Right lobe of liver (tissue), 4 donors: ENCODE measurements at regions not wholly inside any gene's neighbourhood (a gene's known extent, or its start where the extent isn't known, plus 50 kb on each side); places are given as distances from the start of the nearest gene placed in this dataset.

ENCODE experiments used
- POLR2A ChIP-seq: fragments of 450-650 bp; IDR thresholded peaks from one replicate; pipeline ENCODE4 v1.6.1; 2017; ENCODE audit warnings: antibody characterized with exemption, mild to moderate bottlenecking
- TF ChIP-seq, protein P1 (sequence below), 4 donors: fragments of 200-600 bp in 3 of 4; fragments of 450-650 bp in 1 of 4; IDR thresholded peaks; one replicate each; pipeline versions ENCODE4 v1.5.1 to v1.8.0; 2016 to 2022; ENCODE audit warnings: antibody characterized with exemption in 4 of 4, mild to moderate bottlenecking in 2 of 4
- donor health status: DM: no; HTN: no; CAD: no.
- donor health status: DM: no; HTN: no; CAD: no.
- donor health status: DM: no; HTN: yes; CAD: no.

DNA sequence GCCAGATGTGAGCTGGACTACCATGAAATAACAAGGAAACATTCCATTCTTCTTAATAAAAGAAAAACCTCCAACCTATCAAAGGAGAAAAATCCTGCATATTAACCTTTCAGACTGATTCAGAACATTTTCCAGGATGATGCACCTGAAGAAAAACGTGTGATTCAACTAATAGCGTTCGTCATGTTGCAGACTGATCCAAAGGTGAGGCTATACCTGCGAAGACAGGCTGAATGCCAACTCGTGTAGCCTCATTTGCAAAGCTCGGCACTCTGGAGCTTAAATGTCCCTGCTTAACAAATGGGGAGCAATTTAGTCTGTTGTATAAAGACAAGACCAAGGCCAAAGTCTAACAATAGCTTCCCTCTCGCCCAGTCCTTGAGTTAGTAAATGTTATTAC, 172.0 kb upstream of the NOCT start:
- TF ChIP-seq, protein P1, sequence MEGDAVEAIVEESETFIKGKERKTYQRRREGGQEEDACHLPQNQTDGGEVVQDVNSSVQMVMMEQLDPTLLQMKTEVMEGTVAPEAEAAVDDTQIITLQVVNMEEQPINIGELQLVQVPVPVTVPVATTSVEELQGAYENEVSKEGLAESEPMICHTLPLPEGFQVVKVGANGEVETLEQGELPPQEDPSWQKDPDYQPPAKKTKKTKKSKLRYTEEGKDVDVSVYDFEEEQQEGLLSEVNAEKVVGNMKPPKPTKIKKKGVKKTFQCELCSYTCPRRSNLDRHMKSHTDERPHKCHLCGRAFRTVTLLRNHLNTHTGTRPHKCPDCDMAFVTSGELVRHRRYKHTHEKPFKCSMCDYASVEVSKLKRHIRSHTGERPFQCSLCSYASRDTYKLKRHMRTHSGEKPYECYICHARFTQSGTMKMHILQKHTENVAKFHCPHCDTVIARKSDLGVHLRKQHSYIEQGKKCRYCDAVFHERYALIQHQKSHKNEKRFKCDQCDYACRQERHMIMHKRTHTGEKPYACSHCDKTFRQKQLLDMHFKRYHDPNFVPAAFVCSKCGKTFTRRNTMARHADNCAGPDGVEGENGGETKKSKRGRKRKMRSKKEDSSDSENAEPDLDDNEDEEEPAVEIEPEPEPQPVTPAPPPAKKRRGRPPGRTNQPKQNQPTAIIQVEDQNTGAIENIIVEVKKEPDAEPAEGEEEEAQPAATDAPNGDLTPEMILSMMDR (IDR thresholded peaks at IDR 0.05), result no peak
- TF ChIP-seq POLR2A, result no peak
